ENCODE measurements at regions not wholly inside any gene's neighbourhood (a gene's known extent, or its start where the extent isn't known, plus 50 kb on each side); places are given as distances from the start of the nearest gene placed in this dataset.

GRCh38 chr2:48227617-48228344 is 86.7 kb upstream of the FOXN2 start:
- H3K4me1 Mint-ChIP-seq (ENCODE audit: low read depth, unreplicated experiment) = no peaks in the 10 kb centered on the region
- no peak overlapping the region for H3K4me3 Mint-ChIP-seq (ENCODE audit: unreplicated experiment)
- no peaks in the 10 kb centered on the region for H3K27me3 Mint-ChIP-seq (ENCODE audit: unreplicated experiment)
- no peak for TF ChIP-seq CTCF (IDR thresholded peaks at IDR 0.05; ENCODE audit: partially characterized antibody, unreplicated experiment)
- no peak for DNase-seq
- no peak overlapping the region for H3K27ac Mint-ChIP-seq (ENCODE audit: unreplicated experiment)
- no peaks in the 10 kb centered on the region for H3K36me3 Mint-ChIP-seq (ENCODE audit: unreplicated experiment)
- no peaks in the 10 kb centered on the region for H3K9me3 Mint-ChIP-seq (ENCODE audit: unreplicated experiment)

DNA sequence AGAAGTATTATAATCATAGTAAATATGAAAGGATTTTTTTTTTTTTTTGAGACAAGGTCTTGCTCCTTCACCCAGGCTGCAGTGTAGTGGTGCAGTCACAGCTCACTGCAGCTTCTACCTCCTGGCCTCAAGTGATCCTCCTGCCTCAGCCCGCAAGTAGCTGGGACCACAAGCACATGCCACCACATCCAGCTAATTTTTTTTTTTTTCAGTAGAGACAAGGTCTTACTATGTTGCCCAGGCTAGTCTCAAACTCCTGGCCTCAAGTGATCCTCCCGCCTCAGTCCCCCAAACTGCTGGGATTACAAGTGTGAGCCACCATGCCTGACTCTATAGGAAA is 86.2 kb upstream of the FOXN2 start:
- Mint-ChIP-seq H3K4me3 (ENCODE audit: unreplicated experiment) (no peak overlapping the region), H3K4me1 (ENCODE audit: low read depth, unreplicated experiment) (no peaks in the 10 kb centered on the region), H3K9me3 (ENCODE audit: unreplicated experiment) (no peaks in the 10 kb centered on the region), H3K27me3 (ENCODE audit: unreplicated experiment) (no peaks in the 10 kb centered on the region), H3K27ac (ENCODE audit: unreplicated experiment) (no peak overlapping the region), H3K36me3 (ENCODE audit: unreplicated experiment) (no peaks in the 10 kb centered on the region)
- no peak for TF ChIP-seq CTCF (IDR thresholded peaks at IDR 0.05; ENCODE audit: partially characterized antibody, unreplicated experiment)
- DNase-seq = no peak

GRCh38 chr2:48229063-48229462 is 85.4 kb upstream of the FOXN2 start:
- H3K9me3 Mint-ChIP-seq (ENCODE audit: unreplicated experiment) = no peaks in the 10 kb centered on the region
- no peak overlapping the region for H3K4me3 Mint-ChIP-seq (ENCODE audit: unreplicated experiment)
- no peak for TF ChIP-seq CTCF (IDR thresholded peaks at IDR 0.05; ENCODE audit: partially characterized antibody, unreplicated experiment)
- no peak for DNase-seq
- no peaks in the 10 kb centered on the region for H3K36me3 Mint-ChIP-seq (ENCODE audit: unreplicated experiment)
- H3K27ac Mint-ChIP-seq (ENCODE audit: unreplicated experiment) = no peak overlapping the region
- H3K4me1 Mint-ChIP-seq (ENCODE audit: low read depth, unreplicated experiment) = no peaks in the 10 kb centered on the region
- H3K27me3 Mint-ChIP-seq (ENCODE audit: unreplicated experiment) = no peaks in the 10 kb centered on the region

- Mint-ChIP-seq H3K27ac (ENCODE audit: unreplicated experiment) (no peak overlapping the region), H3K4me1 (ENCODE audit: low read depth, unreplicated experiment) (no peaks in the 10 kb centered on the region), H3K27me3 (ENCODE audit: unreplicated experiment) (no peaks in the 10 kb centered on the region), H3K9me3 (ENCODE audit: unreplicated experiment) (no peaks in the 10 kb centered on the region), H3K36me3 (ENCODE audit: unreplicated experiment) (no peaks in the 10 kb centered on the region), H3K4me3 (ENCODE audit: unreplicated experiment) (no peak overlapping the region)
- no peak for TF ChIP-seq CTCF (IDR thresholded peaks at IDR 0.05; ENCODE audit: partially characterized antibody, unreplicated experiment)
- no peak for DNase-seq
These were observed 83.6 kb upstream of the FOXN2 start for GRCh38 chr2:48230834-48231233.

DNA sequence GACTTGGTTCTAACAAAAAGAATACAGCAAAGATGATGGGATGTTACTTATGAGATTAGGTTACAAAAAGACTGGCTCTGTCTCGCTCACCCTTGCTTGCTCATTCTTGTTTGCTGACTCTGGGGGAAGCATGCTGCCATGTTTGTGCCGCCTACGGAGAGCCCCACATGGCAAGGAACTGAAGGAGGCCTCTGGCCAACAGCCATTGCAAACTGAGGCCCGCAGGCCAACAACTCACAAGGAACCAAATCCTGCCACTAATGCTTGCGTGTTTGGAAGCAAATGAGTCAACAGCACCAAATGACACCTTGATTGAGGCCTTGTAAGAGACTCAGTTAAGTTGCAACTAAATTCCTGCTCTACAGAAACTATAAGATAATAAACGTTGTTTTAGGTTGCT is 82.1 kb upstream of the FOXN2 start:
- no peaks in the 10 kb centered on the region for H3K27me3 Mint-ChIP-seq (ENCODE audit: unreplicated experiment)
- H3K27ac Mint-ChIP-seq (ENCODE audit: unreplicated experiment) = no peak overlapping the region
- H3K4me3 Mint-ChIP-seq (ENCODE audit: unreplicated experiment) = no peak overlapping the region
- H3K36me3 Mint-ChIP-seq (ENCODE audit: unreplicated experiment) = no peaks in the 10 kb centered on the region
- DNase-seq = no peak
- H3K4me1 Mint-ChIP-seq (ENCODE audit: low read depth, unreplicated experiment) = no peaks in the 10 kb centered on the region
- H3K9me3 Mint-ChIP-seq (ENCODE audit: unreplicated experiment) = no peaks in the 10 kb centered on the region
- TF ChIP-seq CTCF (IDR thresholded peaks at IDR 0.05; ENCODE audit: partially characterized antibody, unreplicated experiment) = no peak
